Trophoblast cell (in vitro differentiated cells and primary cell): ENCODE measurements at regions not wholly inside any gene's neighbourhood (a gene's known extent, or its start where the extent isn't known, plus 50 kb on each side); places are given as distances from the start of the nearest gene placed in this dataset.
"Not testable (repeated sequence)": the region's sequence is repeated elsewhere in the genome, so short reads cannot be mapped to it uniquely, and the experiment has no call there.

Source experiments
- DNase-seq, 2 donors: peaks; one replicate each; pipeline ENCODE4 v3.0.0-alpha.2; 2016
- H2AFZ ChIP-seq: 2 replicates; pipeline ENCODE4 v1.6.1; 2013; ENCODE audit warnings: low read length, moderate library complexity, mild to moderate bottlenecking; ENCODE audit not compliant: insufficient read depth, poor library complexity
- H2AK5ac ChIP-seq: 2 replicates; pipeline ENCODE4 v1.6.1; 2013; ENCODE audit warnings: mild to moderate bottlenecking, low read length
- H2BK120ac ChIP-seq: 2 replicates; pipeline ENCODE4 v1.6.1; 2013; ENCODE audit warnings: low read length, mild to moderate bottlenecking, moderate library complexity; ENCODE audit not compliant: insufficient read depth, poor library complexity
- H2BK12ac ChIP-seq: 2 replicates; pipeline ENCODE4 v1.6.1; 2013; ENCODE audit warnings: mild to moderate bottlenecking, low read length, moderate library complexity
- H2BK5ac ChIP-seq: 2 replicates; pipeline ENCODE4 v1.6.1; 2013; ENCODE audit warnings: low read length, low read depth, moderate library complexity, mild to moderate bottlenecking; ENCODE audit not compliant: poor library complexity
- H3K14ac ChIP-seq: 2 replicates; pipeline ENCODE4 v1.6.1; 2013; ENCODE audit warnings: mild to moderate bottlenecking, low read length
- H3K18ac ChIP-seq: 2 replicates; pipeline ENCODE4 v1.6.1; 2013; ENCODE audit warnings: mild to moderate bottlenecking, low read length
- H3K23ac ChIP-seq: 2 replicates; pipeline ENCODE4 v1.6.1; 2013; ENCODE audit warnings: low read length
- H3K27ac ChIP-seq: 2 replicates; pipeline ENCODE4 v1.5.1; 2013; ENCODE audit warnings: low read depth, mild to moderate bottlenecking, inconsistent platforms, low read length, moderate library complexity
- H3K27me3 ChIP-seq: 2 replicates; pipeline ENCODE4 v1.6.1; 2013; ENCODE audit warnings: inconsistent platforms, mild to moderate bottlenecking, low read length, moderate library complexity; ENCODE audit not compliant: insufficient read depth
- H3K36me3 ChIP-seq, 2 experiments: 1 replicate in 1 of 2; 2 replicates in 1 of 2; pipeline ENCODE4 v1.6.1; 2013; ENCODE audit warnings: low read length in 2 of 2, mild to moderate bottlenecking in 2 of 2, moderate library complexity in 1 of 2; ENCODE audit not compliant: insufficient read depth in 2 of 2, control insufficient read depth in 1 of 2
- H3K4ac ChIP-seq: 2 replicates; pipeline ENCODE4 v1.6.1; 2013; ENCODE audit warnings: low read depth, mild to moderate bottlenecking, low read length, moderate library complexity
- H3K4me1 ChIP-seq, 2 experiments: 1 replicate in 1 of 2; 2 replicates in 1 of 2; pipeline ENCODE4 v1.6.1; 2013; ENCODE audit warnings: low read length in 2 of 2, mild to moderate bottlenecking in 2 of 2, moderate library complexity in 1 of 2; ENCODE audit not compliant: insufficient read depth in 2 of 2, control insufficient read depth in 1 of 2
- H3K4me2 ChIP-seq: 2 replicates; pipeline ENCODE4 v1.6.1; 2013; ENCODE audit warnings: inconsistent platforms, mild to moderate bottlenecking, low read length, moderate library complexity
- H3K4me3 ChIP-seq: 2 replicates; pipeline ENCODE4 v1.5.1; 2013; ENCODE audit warnings: mild to moderate bottlenecking, low read depth, low read length, inconsistent platforms
- H3K79me1 ChIP-seq: one replicate; pipeline ENCODE4 v1.6.1; 2013; ENCODE audit warnings: low read length
- H3K79me2 ChIP-seq: 2 replicates; pipeline ENCODE4 v1.6.1; 2013; ENCODE audit warnings: low read length, mild to moderate bottlenecking; ENCODE audit not compliant: control insufficient read depth, insufficient read depth, poor library complexity
- H3K9ac ChIP-seq: 2 replicates; pipeline ENCODE4 v1.6.1; 2013; ENCODE audit warnings: mild to moderate bottlenecking, low read length
- H3K9me3 ChIP-seq: 2 replicates; pipeline ENCODE4 v1.6.1; 2013; ENCODE audit warnings: low read depth, mild to moderate bottlenecking, control low read depth, inconsistent platforms, low read length; ENCODE audit not compliant: insufficient read depth
- H4K12ac ChIP-seq: 2 replicates; pipeline ENCODE4 v1.6.1; 2013; ENCODE audit warnings: low read depth, mild to moderate bottlenecking, low read length, moderate library complexity
- H4K8ac ChIP-seq: 2 replicates; pipeline ENCODE4 v1.6.1; 2013; ENCODE audit warnings: low read depth, mild to moderate bottlenecking, low read length, moderate library complexity
- H4K91ac ChIP-seq: one replicate; pipeline ENCODE4 v1.6.1; 2013; ENCODE audit warnings: low read depth, mild to moderate bottlenecking, low read length, moderate library complexity
- WGBS: extraction: QIAGEN DNeasy Blood & Tissue Kit; methylation state at CpG from one replicate; pipeline ENCODE4 v1.1.7; 2013; ENCODE audit warnings: missing lambda C conversion rate; ENCODE audit not compliant: insufficient read length, insufficient coverage; ENCODE audit errors: extremely low coverage; 5-methylcytosine and 5-hydroxymethylcytosine counted together

DNA sequence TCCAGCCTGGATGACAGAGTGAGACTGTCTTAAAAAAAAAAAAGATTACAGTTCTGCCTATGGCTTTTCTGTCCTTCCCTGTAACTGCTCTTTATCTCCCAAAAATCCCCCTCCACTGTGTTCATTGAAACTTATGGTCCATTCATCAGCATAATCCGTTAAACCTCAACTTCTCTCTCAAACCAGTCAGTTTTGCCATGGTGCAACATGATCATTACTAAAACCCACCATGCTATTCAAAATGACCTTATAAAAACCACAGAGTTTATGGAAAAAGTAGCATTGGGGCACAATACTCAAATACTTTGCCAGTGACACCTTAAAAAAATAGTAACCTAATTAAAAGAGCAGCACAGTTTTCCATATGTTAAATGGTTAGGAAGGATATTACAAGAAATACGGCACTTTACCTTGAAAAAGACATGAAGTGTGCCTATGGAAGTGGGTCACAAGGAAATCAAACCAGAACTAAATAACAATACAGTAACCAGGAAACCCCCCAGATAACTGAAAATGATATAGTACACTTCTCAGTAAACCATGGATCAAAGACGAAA is 74.0 kb upstream of the ST8SIA6 start:
- no peak overlapping the region for H2BK12ac ChIP-seq
- H3K27me3 ChIP-seq = no peaks in the 10 kb centered on the region
- no peak overlapping the region for H3K4me2 ChIP-seq
- no peak overlapping the region for H2BK5ac ChIP-seq
- H3K4me3 ChIP-seq = no peak overlapping the region
- no peak overlapping the region for H3K4ac ChIP-seq
- H2BK120ac ChIP-seq = no peak overlapping the region
- H3K23ac ChIP-seq = no peak overlapping the region
- no peaks in the 10 kb centered on the region for H3K4me1 ChIP-seq
- H3K9ac ChIP-seq = no peak overlapping the region
- no peak overlapping the region for H2AK5ac ChIP-seq
- no peaks in the 10 kb centered on the region for H3K79me1 ChIP-seq
- no peak overlapping the region for H4K8ac ChIP-seq
- no peak overlapping the region for H4K12ac ChIP-seq
- H4K91ac ChIP-seq = no peak overlapping the region
- H3K27ac ChIP-seq = no peak overlapping the region
- H3K36me3 ChIP-seq = no peaks in the 10 kb centered on the region
- no peaks in the 10 kb centered on the region for H3K79me2 ChIP-seq
- H3K14ac ChIP-seq = no peak overlapping the region
- no peak overlapping the region for H2AFZ ChIP-seq
- no CpG with 5 or more reads among the region's 3 CpGs for WGBS
- no peak overlapping the region for H3K18ac ChIP-seq
- no peaks in the 10 kb centered on the region for H3K9me3 ChIP-seq
- DNase-seq = no peak

DNA sequence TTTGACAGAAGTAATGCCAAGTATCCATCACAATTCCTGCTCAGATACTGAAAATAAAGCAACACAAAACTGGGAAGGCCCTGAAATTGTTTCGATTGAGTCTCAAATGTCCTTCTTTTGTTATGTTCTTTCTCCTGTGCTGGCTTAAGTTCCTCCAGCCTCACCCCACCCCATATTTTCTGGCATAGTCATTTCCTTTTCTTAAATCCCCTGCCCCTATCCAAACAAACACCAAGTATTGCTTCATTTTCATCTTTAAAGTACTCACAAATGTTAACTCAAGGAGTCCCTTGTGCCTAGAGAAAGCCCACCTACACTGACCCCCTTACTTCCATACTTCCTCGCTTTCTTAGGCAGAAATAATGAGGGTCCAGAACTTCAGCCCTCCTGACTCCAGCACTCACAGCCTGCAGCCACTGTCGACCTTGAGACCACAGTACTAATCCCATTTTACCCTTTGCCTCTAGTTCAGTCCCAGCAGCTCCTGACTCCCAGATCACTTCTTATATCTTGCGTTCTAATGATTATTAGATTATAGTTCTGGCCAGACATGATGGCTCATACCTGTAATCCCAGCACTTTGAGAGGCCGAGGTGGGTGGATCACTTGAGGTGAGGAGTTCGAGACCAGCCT is 73.2 kb upstream of the ST8SIA6 start:
- no peaks in the 10 kb centered on the region for H3K9me3 ChIP-seq
- H3K14ac ChIP-seq = no peak overlapping the region
- no peak overlapping the region for H2BK12ac ChIP-seq
- peak in 1 of 2 donors; percentile 52 for DNase-seq
- no peak overlapping the region for H3K4me3 ChIP-seq
- H3K4me2 ChIP-seq = no peak overlapping the region
- no peak overlapping the region for H3K4ac ChIP-seq
- no peak overlapping the region for H2AFZ ChIP-seq
- H3K4me1 ChIP-seq = no peaks in the 10 kb centered on the region
- H3K18ac ChIP-seq = no peak overlapping the region
- H4K8ac ChIP-seq = no peak overlapping the region
- H3K79me2 ChIP-seq = no peaks in the 10 kb centered on the region
- no peak overlapping the region for H2BK5ac ChIP-seq
- no peak overlapping the region for H4K12ac ChIP-seq
- H2BK120ac ChIP-seq = no peak overlapping the region
- H3K23ac ChIP-seq = no peak overlapping the region
- no CpG with 5 or more reads among the region's 6 CpGs for WGBS
- H4K91ac ChIP-seq = no peak overlapping the region
- no peak overlapping the region for H2AK5ac ChIP-seq
- H3K79me1 ChIP-seq = no peaks in the 10 kb centered on the region
- H3K27me3 ChIP-seq = no peaks in the 10 kb centered on the region
- H3K36me3 ChIP-seq = no peaks in the 10 kb centered on the region
- H3K27ac ChIP-seq = no peak overlapping the region
- no peak overlapping the region for H3K9ac ChIP-seq

DNA sequence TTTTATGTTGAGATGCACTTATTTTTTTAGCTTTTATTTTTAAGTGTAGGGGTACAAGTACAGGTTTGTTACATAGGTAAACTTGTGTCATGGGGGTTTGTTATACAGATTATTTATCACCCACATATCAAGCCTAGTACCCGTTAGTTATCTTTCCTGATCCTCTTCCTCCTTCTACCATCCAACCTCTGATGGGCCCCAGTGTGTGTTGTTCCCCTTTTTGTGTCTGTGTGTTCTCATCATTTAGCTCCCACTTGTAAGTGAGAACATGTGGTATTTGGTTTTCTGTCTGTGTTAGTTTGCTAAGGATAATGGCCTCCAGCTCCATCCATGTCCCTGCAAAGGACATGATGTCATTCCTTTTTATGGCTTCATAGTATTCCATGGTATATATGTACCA is 72.2 kb upstream of the ST8SIA6 start:
- not testable (repeated sequence) for H3K4me3 ChIP-seq, H4K8ac ChIP-seq, H3K4ac ChIP-seq, H2BK12ac ChIP-seq, H2BK5ac ChIP-seq, H3K4me2 ChIP-seq, H2BK120ac ChIP-seq, H3K9me3 ChIP-seq, H3K18ac ChIP-seq, H3K79me2 ChIP-seq, H4K91ac ChIP-seq, H4K12ac ChIP-seq, DNase-seq, H3K79me1 ChIP-seq, H3K27me3 ChIP-seq, H3K14ac ChIP-seq, H3K9ac ChIP-seq, H2AK5ac ChIP-seq, H3K36me3 ChIP-seq, H2AFZ ChIP-seq, H3K4me1 ChIP-seq, H3K27ac ChIP-seq, H3K23ac ChIP-seq
- WGBS = no CpG with 5 or more reads among the region's 1 CpG

DNA sequence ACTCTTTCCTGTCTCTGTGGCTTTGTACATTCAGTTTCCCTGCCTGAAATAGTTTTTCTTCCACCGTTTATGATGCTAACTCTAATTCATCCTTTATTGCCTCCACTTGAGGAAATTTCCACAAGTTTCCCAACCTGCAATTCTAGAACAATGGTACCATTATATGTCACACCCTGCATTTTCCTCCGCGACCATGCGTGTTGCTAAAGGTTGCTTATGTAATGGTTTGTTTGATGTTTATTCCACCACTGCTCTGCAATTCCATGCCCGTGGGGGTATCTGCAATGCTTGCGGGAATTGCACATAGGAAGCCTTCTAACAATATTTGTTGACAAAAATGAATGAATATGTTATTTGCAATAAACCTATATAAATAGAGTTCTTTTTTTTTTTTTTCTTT is 69.5 kb upstream of the ST8SIA6 start:
- Histone ChIP-seq H3K79me2 (no peaks in the 10 kb centered on the region), H4K12ac (no peak overlapping the region), H4K8ac (no peak overlapping the region), H2AFZ (no peak overlapping the region), H3K4ac (no peak overlapping the region), H2BK12ac (no peak overlapping the region), H3K4me1 (no peaks in the 10 kb centered on the region), H4K91ac (no peak overlapping the region), H3K14ac (no peak overlapping the region), H3K23ac (no peak overlapping the region), H3K79me1 (no peaks in the 10 kb centered on the region), H2AK5ac (no peak overlapping the region), H3K27ac (no peak overlapping the region), H3K4me3 (no peak overlapping the region), H2BK120ac (no peak overlapping the region), H3K9ac (no peak overlapping the region), H3K27me3 (no peaks in the 10 kb centered on the region), H3K4me2 (no peak overlapping the region), H3K36me3 (no peaks in the 10 kb centered on the region), H3K18ac (no peak overlapping the region), H3K9me3 (no peaks in the 10 kb centered on the region), H2BK5ac (no peak overlapping the region)
- WGBS = no CpG with 5 or more reads among the region's 6 CpGs
- DNase-seq = no peak
